Activated CD4-positive, alpha-beta T cell treated with anti-CD3 and anti-CD28 coated beads, Interleukin-2, amount 50 U/mL, for 4 hours (primary cell): ENCODE measurements at regions not wholly inside any gene's neighbourhood (a gene's known extent, or its start where the extent isn't known, plus 50 kb on each side); places are given as distances from the start of the nearest gene placed in this dataset.

Source experiments
- DNase-seq, 2 experiments: peaks; one replicate each; pipeline ENCODE4 v3.0.0-alpha.2; 2020

GRCh38 chr10:1911771-1912170 lies 174.4 kb upstream of the ADARB2 start:
- DNase-seq: no peak

- DNase-seq: no peak
Measured at GRCh38 chr10:1903982-1904381, 166.7 kb upstream of the ADARB2 start.

GRCh38 chr10:1896153-1896552 lies 158.8 kb upstream of the ADARB2 start:
- DNase-seq: no peak

- DNase-seq: no peak
Measured at GRCh38 chr10:1895691-1896090, 158.4 kb upstream of the ADARB2 start.

- no peak for DNase-seq
Measured at GRCh38 chr10:1894912-1895311, 157.6 kb upstream of the ADARB2 start.

GRCh38 chr10:1893941-1894340 lies 156.6 kb upstream of the ADARB2 start:
- no peak for DNase-seq

GRCh38 chr10:1886039-1886438 lies 148.7 kb upstream of the ADARB2 start:
- no peak for DNase-seq

GRCh38 chr10:1882728-1883127 lies 145.4 kb upstream of the ADARB2 start:
- no peak for DNase-seq

- DNase-seq: no peak
Measured at GRCh38 chr10:1882180-1882579, 144.9 kb upstream of the ADARB2 start.

GRCh38 chr10:1881636-1882035 lies 144.3 kb upstream of the ADARB2 start:
- no peak for DNase-seq

GRCh38 chr10:1874533-1874932 lies 137.2 kb upstream of the ADARB2 start:
- no peak for DNase-seq

- DNase-seq: no peak
Measured at GRCh38 chr10:1873661-1874315, 136.5 kb upstream of the ADARB2 start.

- no peak for DNase-seq
Measured at GRCh38 chr10:1872151-1872726, 134.9 kb upstream of the ADARB2 start.

GRCh38 chr10:1870491-1870890 lies 133.2 kb upstream of the ADARB2 start:
- no peak for DNase-seq

GRCh38 chr10:1869861-1870260 lies 132.5 kb upstream of the ADARB2 start:
- DNase-seq: no peak

- DNase-seq: no peak
Measured at GRCh38 chr10:1860351-1860750, 123.0 kb upstream of the ADARB2 start.

- no peak for DNase-seq
Measured at GRCh38 chr10:1858547-1858946, 121.2 kb upstream of the ADARB2 start.

- no peak for DNase-seq
Measured at GRCh38 chr10:1858048-1858447, 120.7 kb upstream of the ADARB2 start.

- DNase-seq: no peak
Measured at GRCh38 chr10:1855911-1856310, 118.6 kb upstream of the ADARB2 start.

GRCh38 chr10:1854271-1854670 lies 116.9 kb upstream of the ADARB2 start:
- DNase-seq: no peak

- no peak for DNase-seq
Measured at GRCh38 chr10:1853801-1854200, 116.5 kb upstream of the ADARB2 start.

- no peak for DNase-seq
Measured at GRCh38 chr10:1852841-1853240, 115.5 kb upstream of the ADARB2 start.

GRCh38 chr10:1851762-1852161 lies 114.4 kb upstream of the ADARB2 start:
- DNase-seq: no peak

GRCh38 chr10:1850971-1851527 lies 113.7 kb upstream of the ADARB2 start:
- DNase-seq: no peak

GRCh38 chr10:1847361-1847760 lies 110.0 kb upstream of the ADARB2 start:
- DNase-seq: no peak
